PC-3 (cell line): ENCODE measurements at regions not wholly inside any gene's neighbourhood (a gene's known extent, or its start where the extent isn't known, plus 50 kb on each side); places are given as distances from the start of the nearest gene placed in this dataset.

Experiments used
- ATAC-seq: fragments of 200-7000 bp; cut with Tn5 transposase; 2 replicates; pipeline ENCODE4 v1.9.1; 2020; ENCODE audit warnings: mild to moderate bottlenecking, moderate library complexity
- BruUV-seq: library from RNA; stranded (reverse); fragments of 400-500 nt; replicated peaks from 2 replicates; lab custom pipeline; 2021; lab: Mats Ljungman, UMichigan
- CTCF ChIA-PET: fragments of 300-600 bp; sonication (Branson Sonifier 250); formaldehyde crosslinking; loops from one replicate; lab custom pipeline; 2022; ENCODE audit warnings: antibody characterized with exemption; lab: Charles Lee
- POLR2A ChIA-PET: fragments of 300-600 bp; sonication (Branson Sonifier 250); formaldehyde crosslinking; loops from one replicate; lab custom pipeline; 2022; ENCODE audit warnings: antibody characterized with exemption; ENCODE audit not compliant: unreplicated experiment; lab: Charles Lee
- DNase-seq: peaks from one replicate; pipeline ENCODE4 v3.0.0-alpha.2; 2015
- H2AFZ ChIP-seq: fragments of 300-600 bp; sonication (generic); 2 replicates; pipeline ENCODE4 v1.6.0; 2016; ENCODE audit warnings: antibody characterized with exemption, low read length
- H3F3A ChIP-seq: fragments of 300-600 bp; sonication (generic); one replicate; pipeline ENCODE4 v1.6.0; 2017; ENCODE audit warnings: antibody characterized with exemption, low read length, control low read depth, mild to moderate bottlenecking; ENCODE audit not compliant: unreplicated experiment
- H3K27ac ChIP-seq: fragments of 300-600 bp; sonication (generic); 2 replicates; pipeline ENCODE4 v1.5.1; 2016; ENCODE audit warnings: mild to moderate bottlenecking, low read length
- H3K27me3 ChIP-seq: fragments of 300-600 bp; sonication (generic); 2 replicates; pipeline ENCODE4 v1.6.1; 2016; ENCODE audit warnings: low read length, mixed read lengths
- H3K36me3 ChIP-seq: fragments of 300-600 bp; sonication (generic); 2 replicates; pipeline ENCODE4 v1.6.1; 2016; ENCODE audit warnings: low read depth, mixed run types, low read length, mixed read lengths
- H3K4me1 ChIP-seq: fragments of 300-600 bp; sonication (generic); 2 replicates; pipeline ENCODE4 v1.5.1; 2016; ENCODE audit warnings: low read length; ENCODE audit not compliant: insufficient read depth
- H3K4me2 ChIP-seq: fragments of 300-600 bp; sonication (generic); 2 replicates; pipeline ENCODE4 v1.6.0; 2016; ENCODE audit warnings: low read length
- H3K4me3 ChIP-seq: fragments of 300-600 bp; sonication (generic); 2 replicates; pipeline ENCODE4 v1.5.1; 2016; ENCODE audit warnings: mild to moderate bottlenecking, low read length, mixed read lengths
- H3K79me2 ChIP-seq: fragments of 300-600 bp; sonication (generic); 2 replicates; pipeline ENCODE4 v1.6.1; 2017; ENCODE audit warnings: low read length, mixed read lengths
- H3K9ac ChIP-seq: fragments of 300-600 bp; sonication (generic); 2 replicates; pipeline ENCODE4 v1.6.0; 2016; ENCODE audit warnings: mild to moderate bottlenecking, low read length
- H3K9me2 ChIP-seq: fragments of 300-600 bp; sonication (generic); replicated peaks from 2 replicates; pipeline ENCODE4 v1.6.1; 2016; ENCODE audit warnings: mixed run types, low read length, mixed read lengths
- H3K9me3 ChIP-seq: fragments of 300-600 bp; sonication (generic); 2 replicates; pipeline ENCODE4 v1.6.1; 2016; ENCODE audit warnings: low read length, mixed read lengths
- H4K20me1 ChIP-seq: fragments of 300-600 bp; sonication (generic); 2 replicates; pipeline ENCODE4 v1.6.1; 2016; ENCODE audit warnings: low read length, mixed read lengths
- CTCF ChIP-seq: fragments of 300-600 bp; sonication (generic); conservative IDR thresholded peaks from 2 replicates; pipeline ENCODE4 v1.5.1; 2017; ENCODE audit warnings: antibody characterized with exemption, low read depth, mild to moderate bottlenecking, low read length
- EZH2 ChIP-seq: fragments of 300-600 bp; sonication (generic); IDR thresholded peaks from one replicate; pipeline ENCODE4 v1.6.1; 2017; ENCODE audit warnings: antibody characterized with exemption, mild to moderate bottlenecking, low read length; ENCODE audit not compliant: unreplicated experiment
- EZH2phosphoT487 ChIP-seq: fragments of 300-600 bp; sonication (generic); IDR thresholded peaks from 2 replicates; pipeline ENCODE4 v1.6.1; 2018; ENCODE audit warnings: mild to moderate bottlenecking, antibody characterized with exemption, low read length, borderline replicate concordance
- intact Hi-C: fragments of 100-400 bp; cut with micrococcal nuclease; formaldehyde crosslinking; loops from 2 replicates; pipeline ENCODE4 v1.9.0; 2023

GRCh38 chr3:69462826-69463100, 76.9 kb upstream of the FRMD4B start:
- peak overlapping the region; percentile 54 for H3K4me2 ChIP-seq

GRCh38 chr3:69462022-69462825, 76.3 kb upstream of the FRMD4B start:
- peak; percentile 55 for DNase-seq

More at GRCh38 chr3:69462826-69463100, 76.9 kb upstream of the FRMD4B start:
- H3K79me2 ChIP-seq = no peaks in the 10 kb centered on the region
- H3F3A ChIP-seq = no peaks in the 10 kb centered on the region
- no peak overlapping the region for H3K4me3 ChIP-seq
- peaks cover 33% of the 10 kb centered on the region for H3K4me1 ChIP-seq
- peak overlapping the region; percentile 95 for H3K27ac ChIP-seq
- no peaks in the 10 kb centered on the region for H3K9me3 ChIP-seq
- H3K27me3 ChIP-seq = no peaks in the 10 kb centered on the region
- H3K9me2 ChIP-seq = no peaks in the 10 kb centered on the region
- H4K20me1 ChIP-seq = no peaks in the 10 kb centered on the region
- ChIA-PET CTCF (interaction anchor here (0.7 kb wide), 1 partner anchor 407 kb away, joined by 4 read pairs; no protein-coding TSS in a partner anchor), POLR2A (no interaction called here)
- no peak for TF ChIP-seq CTCF
- no peak overlapping the region for H2AFZ ChIP-seq
- ATAC-seq (peak; percentile 46), DNase-seq (peak; percentile 57)
- no TSS peak for BruUV-seq
- no peaks in the 10 kb centered on the region for H3K36me3 ChIP-seq
- intact Hi-C loops = no loop called here
- peak overlapping the region; percentile 65 for H3K9ac ChIP-seq

More at GRCh38 chr3:69462022-69462825, 76.3 kb upstream of the FRMD4B start:
- BruUV-seq = no TSS peak
- Histone ChIP-seq H2AFZ (no peak overlapping the region), H3K9ac (peak overlapping the region; percentile 22; the same call in 1 of the 2 replicates), H3K27me3 (no peaks in the 10 kb centered on the region), H3K27ac (peak overlapping the region; percentile 95), H3K9me3 (no peaks in the 10 kb centered on the region), H3K4me2 (peak overlapping the region; percentile 54), H3K9me2 (no peaks in the 10 kb centered on the region), H3K4me1 (peaks cover 33% of the 10 kb centered on the region), H4K20me1 (no peaks in the 10 kb centered on the region), H3K36me3 (no peaks in the 10 kb centered on the region), H3K4me3 (no peak overlapping the region), H3K79me2 (no peaks in the 10 kb centered on the region), H3F3A (no peaks in the 10 kb centered on the region)
- POLR2A ChIA-PET = no interaction called here
- no peak for TF ChIP-seq CTCF
- no peak for TF ChIP-seq EZH2
- TF ChIP-seq EZH2phosphoT487 = no peak
- CTCF ChIA-PET = interaction anchor here (0.6 to 0.7 kb wide), 2 partner anchors 22 to 407 kb away, joined by 4 read pairs; no protein-coding TSS in a partner anchor
- intact Hi-C loops = no loop called here
- peak; percentile 54 for ATAC-seq
